SK-N-SH treated with all-trans-retinoic acid at 6 μM for 48 hours (cell line): ENCODE measurements at regions not wholly inside any gene's neighbourhood (a gene's known extent, or its start where the extent isn't known, plus 50 kb on each side); places are given as distances from the start of the nearest gene placed in this dataset.

Experiments used
- ATAC-seq: fragments of 200-7000 bp; cut with Tn5 transposase; 3 replicates; pipeline ENCODE4 v1.9.1; 2020; ENCODE audit warnings: mild to moderate bottlenecking, moderate library complexity
- ARNTL ChIP-seq: fragments of 450-650 bp; formaldehyde crosslinking; IDR thresholded peaks from 2 replicates; pipeline ENCODE4 v1.5.0; 2020; ENCODE audit warnings: low read depth, mild to moderate bottlenecking, moderate library complexity, borderline replicate concordance
- BACH2 ChIP-seq: fragments of 250-450 bp; sonication (Bioruptor Pico); IDR thresholded peaks from 2 replicates; pipeline ENCODE4 v1.9.0; 2021; ENCODE audit warnings: mild to moderate bottlenecking, borderline replicate concordance
- CSDC2 ChIP-seq: fragments of 250-450 bp; sonication (Bioruptor Pico); IDR thresholded peaks from 2 replicates; pipeline ENCODE4 v1.5.0; 2020; ENCODE audit warnings: mild to moderate bottlenecking, moderate library complexity
- ESRRG ChIP-seq: fragments of 250-450 bp; sonication (Bioruptor Pico); IDR thresholded peaks from 2 replicates; pipeline ENCODE4 v1.6.1; 2021; ENCODE audit warnings: mild to moderate bottlenecking
- GLIS3 ChIP-seq: fragments of 250-450 bp; sonication (Bioruptor Pico); IDR thresholded peaks from 2 replicates; pipeline ENCODE4 v1.5.0; 2020; ENCODE audit warnings: mild to moderate bottlenecking, moderate library complexity
- ISL1 ChIP-seq: fragments of 250-450 bp; sonication (Bioruptor Pico); IDR thresholded peaks from 2 replicates; pipeline ENCODE4 v2.1.2; 2022; ENCODE audit warnings: mild to moderate bottlenecking, moderate library complexity
- OSR1 ChIP-seq: fragments of 250-450 bp; sonication (Bioruptor Pico); IDR thresholded peaks from 2 replicates; pipeline ENCODE4 v1.8.0; 2022; ENCODE audit warnings: moderate library complexity, mild to moderate bottlenecking, inconsistent platforms
- PPARA ChIP-seq: fragments of 250-450 bp; sonication (Bioruptor Pico); IDR thresholded peaks from 2 replicates; pipeline ENCODE4 v1.5.0; 2020; ENCODE audit warnings: mild to moderate bottlenecking, borderline replicate concordance
- RARB ChIP-seq: fragments of 250-450 bp; sonication (Bioruptor Pico); IDR thresholded peaks from 2 replicates; pipeline ENCODE4 v1.8.0; 2021; ENCODE audit warnings: mild to moderate bottlenecking, moderate library complexity
- SNAI2 ChIP-seq: fragments of 250-450 bp; sonication (Bioruptor Pico); IDR thresholded peaks from 2 replicates; pipeline ENCODE4 v1.5.0; 2020; ENCODE audit warnings: mild to moderate bottlenecking, moderate library complexity
- TCF4 ChIP-seq: fragments of 250-450 bp; sonication (Bioruptor Pico); IDR thresholded peaks from 2 replicates; pipeline ENCODE4 v1.8.0; 2021; ENCODE audit warnings: mild to moderate bottlenecking, moderate library complexity, borderline replicate concordance
- TOX ChIP-seq: fragments of 250-450 bp; sonication (Bioruptor Pico); IDR thresholded peaks from 2 replicates; pipeline ENCODE4 v1.8.0; 2021; ENCODE audit warnings: mild to moderate bottlenecking, moderate library complexity, borderline replicate concordance
- ZC3H10 ChIP-seq: fragments of 250-450 bp; sonication (Bioruptor Pico); IDR thresholded peaks from 2 replicates; pipeline ENCODE4 v1.5.1; 2021; ENCODE audit warnings: mild to moderate bottlenecking, moderate library complexity
- ZFP3 ChIP-seq: fragments of 250-450 bp; sonication (Bioruptor Pico); IDR thresholded peaks from 2 replicates; pipeline ENCODE4 v1.5.0; 2020; ENCODE audit warnings: mild to moderate bottlenecking, moderate library complexity
- ZFP30 ChIP-seq: fragments of 450-650 bp; formaldehyde crosslinking; IDR thresholded peaks from 2 replicates; pipeline ENCODE4 v1.5.0; 2022; ENCODE audit warnings: mild to moderate bottlenecking, moderate library complexity
- ZNF565 ChIP-seq: fragments of 450-650 bp; formaldehyde crosslinking; conservative IDR thresholded peaks from 2 replicates; pipeline ENCODE4 v1.5.0; 2020; ENCODE audit warnings: low read depth, mild to moderate bottlenecking, moderate library complexity
- ZNF70 ChIP-seq: fragments of 450-650 bp; formaldehyde crosslinking; IDR thresholded peaks from 2 replicates; pipeline ENCODE4 v1.5.0; 2020; ENCODE audit warnings: mild to moderate bottlenecking, moderate library complexity
- ZNF8 ChIP-seq: fragments of 450-650 bp; formaldehyde crosslinking; IDR thresholded peaks from 2 replicates; pipeline ENCODE4 v1.5.0; 2020; ENCODE audit warnings: mild to moderate bottlenecking, moderate library complexity
- TF ChIP-seq, protein P1 (sequence below): fragments of 250-450 bp; sonication (Bioruptor Pico); IDR thresholded peaks from 2 replicates; pipeline ENCODE4 v1.8.0; 2021; ENCODE audit warnings: low read depth, mild to moderate bottlenecking, moderate library complexity, borderline replicate concordance
- TF ChIP-seq, protein P2 (sequence below): fragments of 250-450 bp; sonication (Bioruptor Pico); IDR thresholded peaks from 2 replicates; pipeline ENCODE4 v1.5.1; 2020; ENCODE audit warnings: low read depth, mild to moderate bottlenecking, moderate library complexity
- TF ChIP-seq, protein P3 (sequence below): fragments of 250-450 bp; sonication (Bioruptor Pico); IDR thresholded peaks from 2 replicates; pipeline ENCODE4 v1.8.0; 2020; ENCODE audit warnings: mild to moderate bottlenecking, moderate library complexity, borderline replicate concordance
- TF ChIP-seq, protein P4 (sequence below): fragments of 250-450 bp; sonication (Bioruptor Pico); IDR thresholded peaks from 2 replicates; pipeline ENCODE4 v1.5.0; 2020; ENCODE audit warnings: mild to moderate bottlenecking, moderate library complexity

DNA sequence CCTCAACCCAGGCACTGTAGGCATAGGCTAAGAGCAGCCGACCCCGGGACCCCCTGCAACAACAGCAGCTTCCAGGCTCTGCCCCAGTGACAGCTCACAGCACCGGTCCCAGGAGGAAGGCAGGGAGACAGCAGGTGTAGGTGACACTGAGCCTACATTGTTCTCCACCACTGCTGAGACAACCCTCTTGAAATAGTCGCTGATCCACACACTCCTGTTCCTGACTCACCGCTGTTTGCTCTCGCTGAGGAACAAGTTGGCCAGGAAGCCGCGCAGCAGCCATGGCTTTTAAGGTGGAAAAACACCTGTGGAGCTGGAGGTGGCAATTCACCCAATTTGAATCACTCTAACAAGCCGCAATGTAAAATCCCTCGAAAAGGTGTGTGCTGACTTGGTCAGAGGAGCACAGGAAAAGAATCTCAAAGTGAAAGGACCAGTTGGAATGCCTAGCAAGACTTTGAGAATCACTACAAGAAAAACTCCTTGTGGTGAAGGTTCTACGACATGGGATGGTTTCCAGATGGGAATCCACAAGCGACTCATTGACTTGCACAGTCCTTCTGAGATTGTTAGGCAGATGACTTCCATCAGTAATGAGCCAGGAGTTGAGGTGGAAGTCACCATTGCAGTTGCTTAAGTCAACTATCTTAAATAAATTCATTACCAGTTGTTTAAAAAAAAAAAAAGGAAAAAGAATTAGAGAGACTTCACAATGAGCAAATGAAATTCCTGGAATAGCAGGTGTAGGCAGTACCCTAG lies 167.5 kb downstream of the ARL4C start:
- ATAC-seq = no peak
- no peak for TF ChIP-seq TOX (CRISPR knock-in tag)
- TF ChIP-seq RARB (CRISPR knock-in tag) = no peak
- TF ChIP-seq ZC3H10 (CRISPR knock-in tag) = no peak
- TF ChIP-seq CSDC2 (CRISPR knock-in tag) = no peak
- TF ChIP-seq, protein P1, sequence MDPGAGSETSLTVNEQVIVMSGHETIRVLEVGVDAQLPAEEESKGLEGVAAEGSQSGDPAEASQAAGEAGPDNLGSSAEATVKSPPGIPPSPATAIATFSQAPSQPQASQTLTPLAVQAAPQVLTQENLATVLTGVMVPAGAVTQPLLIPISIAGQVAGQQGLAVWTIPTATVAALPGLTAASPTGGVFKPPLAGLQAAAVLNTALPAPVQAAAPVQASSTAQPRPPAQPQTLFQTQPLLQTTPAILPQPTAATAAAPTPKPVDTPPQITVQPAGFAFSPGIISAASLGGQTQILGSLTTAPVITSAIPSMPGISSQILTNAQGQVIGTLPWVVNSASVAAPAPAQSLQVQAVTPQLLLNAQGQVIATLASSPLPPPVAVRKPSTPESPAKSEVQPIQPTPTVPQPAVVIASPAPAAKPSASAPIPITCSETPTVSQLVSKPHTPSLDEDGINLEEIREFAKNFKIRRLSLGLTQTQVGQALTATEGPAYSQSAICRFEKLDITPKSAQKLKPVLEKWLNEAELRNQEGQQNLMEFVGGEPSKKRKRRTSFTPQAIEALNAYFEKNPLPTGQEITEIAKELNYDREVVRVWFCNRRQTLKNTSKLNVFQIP = no peak
- TF ChIP-seq, protein P2, sequence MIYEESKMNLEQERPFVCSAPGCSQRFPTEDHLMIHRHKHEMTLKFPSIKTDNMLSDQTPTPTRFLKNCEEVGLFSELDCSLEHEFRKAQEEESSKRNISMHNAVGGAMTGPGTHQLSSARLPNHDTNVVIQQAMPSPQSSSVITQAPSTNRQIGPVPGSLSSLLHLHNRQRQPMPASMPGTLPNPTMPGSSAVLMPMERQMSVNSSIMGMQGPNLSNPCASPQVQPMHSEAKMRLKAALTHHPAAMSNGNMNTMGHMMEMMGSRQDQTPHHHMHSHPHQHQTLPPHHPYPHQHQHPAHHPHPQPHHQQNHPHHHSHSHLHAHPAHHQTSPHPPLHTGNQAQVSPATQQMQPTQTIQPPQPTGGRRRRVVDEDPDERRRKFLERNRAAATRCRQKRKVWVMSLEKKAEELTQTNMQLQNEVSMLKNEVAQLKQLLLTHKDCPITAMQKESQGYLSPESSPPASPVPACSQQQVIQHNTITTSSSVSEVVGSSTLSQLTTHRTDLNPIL = no peak
- TF ChIP-seq ISL1 = no peak
- TF ChIP-seq ZFP3 = no peak
- TF ChIP-seq PPARA (CRISPR knock-in tag) = no peak
- TF ChIP-seq, protein P3, sequence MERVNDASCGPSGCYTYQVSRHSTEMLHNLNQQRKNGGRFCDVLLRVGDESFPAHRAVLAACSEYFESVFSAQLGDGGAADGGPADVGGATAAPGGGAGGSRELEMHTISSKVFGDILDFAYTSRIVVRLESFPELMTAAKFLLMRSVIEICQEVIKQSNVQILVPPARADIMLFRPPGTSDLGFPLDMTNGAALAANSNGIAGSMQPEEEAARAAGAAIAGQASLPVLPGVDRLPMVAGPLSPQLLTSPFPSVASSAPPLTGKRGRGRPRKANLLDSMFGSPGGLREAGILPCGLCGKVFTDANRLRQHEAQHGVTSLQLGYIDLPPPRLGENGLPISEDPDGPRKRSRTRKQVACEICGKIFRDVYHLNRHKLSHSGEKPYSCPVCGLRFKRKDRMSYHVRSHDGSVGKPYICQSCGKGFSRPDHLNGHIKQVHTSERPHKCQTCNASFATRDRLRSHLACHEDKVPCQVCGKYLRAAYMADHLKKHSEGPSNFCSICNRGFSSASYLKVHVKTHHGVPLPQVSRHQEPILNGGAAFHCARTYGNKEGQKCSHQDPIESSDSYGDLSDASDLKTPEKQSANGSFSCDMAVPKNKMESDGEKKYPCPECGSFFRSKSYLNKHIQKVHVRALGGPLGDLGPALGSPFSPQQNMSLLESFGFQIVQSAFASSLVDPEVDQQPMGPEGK (CRISPR knock-in tag) = no peak
- no peak for TF ChIP-seq ARNTL (CRISPR knock-in tag)
- TF ChIP-seq ZNF565 = no peak
- TF ChIP-seq SNAI2 = no peak
- TF ChIP-seq TCF4 (CRISPR knock-in tag) = no peak
- no peak for TF ChIP-seq ZNF8
- TF ChIP-seq, protein P4, sequence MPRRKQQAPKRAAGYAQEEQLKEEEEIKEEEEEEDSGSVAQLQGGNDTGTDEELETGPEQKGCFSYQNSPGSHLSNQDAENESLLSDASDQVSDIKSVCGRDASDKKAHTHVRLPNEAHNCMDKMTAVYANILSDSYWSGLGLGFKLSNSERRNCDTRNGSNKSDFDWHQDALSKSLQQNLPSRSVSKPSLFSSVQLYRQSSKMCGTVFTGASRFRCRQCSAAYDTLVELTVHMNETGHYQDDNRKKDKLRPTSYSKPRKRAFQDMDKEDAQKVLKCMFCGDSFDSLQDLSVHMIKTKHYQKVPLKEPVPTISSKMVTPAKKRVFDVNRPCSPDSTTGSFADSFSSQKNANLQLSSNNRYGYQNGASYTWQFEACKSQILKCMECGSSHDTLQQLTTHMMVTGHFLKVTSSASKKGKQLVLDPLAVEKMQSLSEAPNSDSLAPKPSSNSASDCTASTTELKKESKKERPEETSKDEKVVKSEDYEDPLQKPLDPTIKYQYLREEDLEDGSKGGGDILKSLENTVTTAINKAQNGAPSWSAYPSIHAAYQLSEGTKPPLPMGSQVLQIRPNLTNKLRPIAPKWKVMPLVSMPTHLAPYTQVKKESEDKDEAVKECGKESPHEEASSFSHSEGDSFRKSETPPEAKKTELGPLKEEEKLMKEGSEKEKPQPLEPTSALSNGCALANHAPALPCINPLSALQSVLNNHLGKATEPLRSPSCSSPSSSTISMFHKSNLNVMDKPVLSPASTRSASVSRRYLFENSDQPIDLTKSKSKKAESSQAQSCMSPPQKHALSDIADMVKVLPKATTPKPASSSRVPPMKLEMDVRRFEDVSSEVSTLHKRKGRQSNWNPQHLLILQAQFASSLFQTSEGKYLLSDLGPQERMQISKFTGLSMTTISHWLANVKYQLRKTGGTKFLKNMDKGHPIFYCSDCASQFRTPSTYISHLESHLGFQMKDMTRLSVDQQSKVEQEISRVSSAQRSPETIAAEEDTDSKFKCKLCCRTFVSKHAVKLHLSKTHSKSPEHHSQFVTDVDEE (CRISPR knock-in tag) = no peak
- TF ChIP-seq ZNF70 (CRISPR knock-in tag) = no peak
- TF ChIP-seq ESRRG = no peak
- TF ChIP-seq, all 23 proteins: peak for 0

DNA sequence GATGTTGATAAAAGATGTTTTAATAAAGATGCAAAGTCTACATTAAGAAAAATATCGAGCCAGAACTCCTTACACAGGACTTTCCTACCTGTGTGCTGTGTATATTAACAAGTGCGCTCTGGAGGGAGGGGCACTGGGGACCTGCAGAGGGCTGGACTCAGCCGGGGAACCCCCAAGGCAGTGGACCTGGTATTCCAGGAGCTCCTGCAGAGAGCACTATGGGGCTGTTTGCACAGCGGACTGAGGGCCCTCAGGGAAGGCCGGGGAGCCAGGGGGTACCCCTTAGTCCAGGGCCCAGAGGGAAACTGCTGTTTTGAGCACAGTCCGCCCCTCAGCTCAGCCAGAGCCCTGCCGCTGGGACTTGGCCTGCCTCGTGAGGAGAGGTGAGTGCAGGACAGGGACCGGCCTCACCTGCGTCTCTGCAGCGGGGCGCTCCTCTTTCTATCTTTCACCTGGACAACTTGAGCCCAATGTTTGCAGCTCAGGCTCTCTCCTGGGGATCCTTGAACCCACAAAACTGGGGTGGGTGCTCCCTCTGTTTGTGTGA lies 168.4 kb downstream of the ARL4C start:
- no peak for ATAC-seq
- TF ChIP-seq ISL1 (no peak), ZNF70 (CRISPR knock-in tag) (no peak), ZFP30 (CRISPR knock-in tag) (no peak), BACH2 (CRISPR knock-in tag) (no peak), GLIS3 (no peak), ZFP3 (no peak), RARB (CRISPR knock-in tag) (no peak), OSR1 (CRISPR knock-in tag) (no peak), CSDC2 (CRISPR knock-in tag) (no peak), SNAI2 (no peak), PPARA (CRISPR knock-in tag) (no peak), ARNTL (CRISPR knock-in tag) (no peak), ESRRG (no peak), ZNF565 (no peak), ZC3H10 (CRISPR knock-in tag) (no peak), TOX (CRISPR knock-in tag) (no peak)
- TF ChIP-seq, protein P1 = no peak
- TF ChIP-seq, protein P2 = no peak
- TF ChIP-seq, protein P3 (CRISPR knock-in tag) = no peak
